Skeletal muscle cell (primary cell): ENCODE measurements at regions not wholly inside any gene's neighbourhood (a gene's known extent, or its start where the extent isn't known, plus 50 kb on each side); places are given as distances from the start of the nearest gene placed in this dataset.
"Not testable (repeated sequence)": the region's sequence is repeated elsewhere in the genome, so short reads cannot be mapped to it uniquely, and the experiment has no call there.

Experiments used
- DNase-seq: peaks from one replicate; pipeline ENCODE4 v3.0.0-alpha.2; 2010; ENCODE audit warnings: low read depth
- H3K4me3 ChIP-seq: 2 replicates; pipeline ENCODE4 v1.5.1; 2011; ENCODE audit warnings: low read depth, mild to moderate bottlenecking, control low read depth, low read length, moderate library complexity

GRCh38 chr21:19010251-19010650, 606.7 kb upstream of the TMPRSS15 start:
- H3K4me3 ChIP-seq = no peak overlapping the region
- DNase-seq = no peak

- H3K4me3 ChIP-seq = no peak overlapping the region
- DNase-seq = no peak
Measured at GRCh38 chr21:19010996-19011395, 607.4 kb upstream of the TMPRSS15 start.

GRCh38 chr21:19011451-19011850, 607.9 kb upstream of the TMPRSS15 start:
- DNase-seq = no peak
- H3K4me3 ChIP-seq = no peak overlapping the region

- H3K4me3 ChIP-seq = no peak overlapping the region
- no peak for DNase-seq
Measured at GRCh38 chr21:19013916-19014315, 610.3 kb upstream of the TMPRSS15 start.

GRCh38 chr21:19018529-19018928, 614.9 kb upstream of the TMPRSS15 start:
- no peak overlapping the region for H3K4me3 ChIP-seq
- no peak for DNase-seq

- no peak overlapping the region for H3K4me3 ChIP-seq
- DNase-seq = no peak
Measured at GRCh38 chr21:19022978-19023377, 619.4 kb upstream of the TMPRSS15 start.

- no peak for DNase-seq
- no peak overlapping the region for H3K4me3 ChIP-seq
Measured at GRCh38 chr21:19026911-19027310, 623.3 kb upstream of the TMPRSS15 start.

- no peak overlapping the region for H3K4me3 ChIP-seq
- DNase-seq = no peak
Measured at GRCh38 chr21:19029816-19030215, 626.2 kb upstream of the TMPRSS15 start.

GRCh38 chr21:19031953-19032352, 628.4 kb upstream of the TMPRSS15 start:
- no peak overlapping the region for H3K4me3 ChIP-seq
- no peak for DNase-seq

GRCh38 chr21:19034041-19034440, 630.5 kb upstream of the TMPRSS15 start:
- no peak for DNase-seq
- H3K4me3 ChIP-seq = no peak overlapping the region

- no peak overlapping the region for H3K4me3 ChIP-seq
- DNase-seq = no peak
Measured at GRCh38 chr21:19034560-19034959, 631.0 kb upstream of the TMPRSS15 start.

GRCh38 chr21:19045876-19046275, 642.3 kb upstream of the TMPRSS15 start:
- no peak overlapping the region for H3K4me3 ChIP-seq
- DNase-seq = no peak

- no peak overlapping the region for H3K4me3 ChIP-seq
- DNase-seq = no peak
Measured at GRCh38 chr21:19048098-19048672, 644.6 kb upstream of the TMPRSS15 start.

GRCh38 chr21:19049567-19049966, 646.0 kb upstream of the TMPRSS15 start:
- H3K4me3 ChIP-seq = no peak overlapping the region
- DNase-seq = no peak

- DNase-seq = no peak
- no peak overlapping the region for H3K4me3 ChIP-seq
Measured at GRCh38 chr21:19065164-19065563, 661.6 kb upstream of the TMPRSS15 start.

- no peak overlapping the region for H3K4me3 ChIP-seq
- no peak for DNase-seq
Measured at GRCh38 chr21:19076031-19076430, 672.4 kb upstream of the TMPRSS15 start.

GRCh38 chr21:19109694-19110093, 706.1 kb upstream of the TMPRSS15 start:
- no peak for DNase-seq
- H3K4me3 ChIP-seq = no peak overlapping the region

- not testable (repeated sequence) for DNase-seq, H3K4me3 ChIP-seq
Measured at GRCh38 chr21:19119259-19119658, 715.7 kb upstream of the TMPRSS15 start.

GRCh38 chr21:19120591-19120990, 717.0 kb upstream of the TMPRSS15 start:
- DNase-seq = no peak
- no peak overlapping the region for H3K4me3 ChIP-seq

GRCh38 chr21:19122356-19122755, 718.8 kb upstream of the TMPRSS15 start:
- no peak overlapping the region for H3K4me3 ChIP-seq
- no peak for DNase-seq

GRCh38 chr21:19123053-19123452, 719.5 kb upstream of the TMPRSS15 start:
- no peak overlapping the region for H3K4me3 ChIP-seq
- DNase-seq = no peak

GRCh38 chr21:19123525-19123924, 719.9 kb upstream of the TMPRSS15 start:
- DNase-seq = no peak
- H3K4me3 ChIP-seq = no peak overlapping the region
